ENCODE measurements at regions not wholly inside any gene's neighbourhood (a gene's known extent, or its start where the extent isn't known, plus 50 kb on each side); places are given as distances from the start of the nearest gene placed in this dataset.
A peak's percentile ranks its signal among the peaks of the same experiment; 100 is the strongest.

DNA sequence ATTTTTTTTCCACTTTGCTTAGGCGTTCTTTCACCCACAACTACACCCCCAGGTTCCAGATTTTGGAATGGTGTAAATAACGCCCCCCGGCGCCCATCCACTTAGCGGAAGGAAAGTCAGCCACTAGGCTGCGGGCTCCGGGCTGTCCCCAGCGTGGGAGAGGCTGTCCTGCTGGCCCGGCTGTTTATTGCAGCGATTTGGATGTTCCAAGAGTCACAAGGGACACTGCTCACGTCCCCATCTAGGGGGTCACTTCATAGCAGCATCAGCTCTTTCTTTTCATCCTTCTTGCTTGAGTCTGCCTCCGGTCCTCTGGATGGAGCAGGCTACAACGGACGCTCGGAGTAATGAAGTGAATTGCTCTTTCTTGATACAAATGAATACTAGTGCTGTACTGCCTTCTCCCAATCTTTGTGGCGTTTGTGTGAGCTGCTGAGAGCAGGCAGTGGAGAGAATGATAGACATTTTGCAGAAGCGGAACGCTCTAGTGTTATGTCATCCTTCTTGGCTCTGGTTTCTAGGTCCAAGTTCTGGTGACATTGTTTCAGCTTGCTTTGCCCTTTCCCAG is 50.7 kb upstream of the PAIP2B start:
- no peak for TF ChIP-seq CREB1 (IDR thresholded peaks at IDR 0.05; ENCODE audit: low read depth)
- no peak for TF ChIP-seq RAD21 (IDR thresholded peaks at IDR 0.05; ENCODE audit: low read depth)
- TF ChIP-seq FOXM1 (IDR thresholded peaks at IDR 0.05; ENCODE audit: borderline replicate concordance, low read depth) = no peak
- no peak for TF ChIP-seq EGR1 (IDR thresholded peaks at IDR 0.05)
- no peak for TF ChIP-seq YY1 (IDR thresholded peaks at IDR 0.05; ENCODE audit: low read depth)
- no peak for TF ChIP-seq TEAD4 (IDR thresholded peaks at IDR 0.05)
- TF ChIP-seq, protein P1, sequence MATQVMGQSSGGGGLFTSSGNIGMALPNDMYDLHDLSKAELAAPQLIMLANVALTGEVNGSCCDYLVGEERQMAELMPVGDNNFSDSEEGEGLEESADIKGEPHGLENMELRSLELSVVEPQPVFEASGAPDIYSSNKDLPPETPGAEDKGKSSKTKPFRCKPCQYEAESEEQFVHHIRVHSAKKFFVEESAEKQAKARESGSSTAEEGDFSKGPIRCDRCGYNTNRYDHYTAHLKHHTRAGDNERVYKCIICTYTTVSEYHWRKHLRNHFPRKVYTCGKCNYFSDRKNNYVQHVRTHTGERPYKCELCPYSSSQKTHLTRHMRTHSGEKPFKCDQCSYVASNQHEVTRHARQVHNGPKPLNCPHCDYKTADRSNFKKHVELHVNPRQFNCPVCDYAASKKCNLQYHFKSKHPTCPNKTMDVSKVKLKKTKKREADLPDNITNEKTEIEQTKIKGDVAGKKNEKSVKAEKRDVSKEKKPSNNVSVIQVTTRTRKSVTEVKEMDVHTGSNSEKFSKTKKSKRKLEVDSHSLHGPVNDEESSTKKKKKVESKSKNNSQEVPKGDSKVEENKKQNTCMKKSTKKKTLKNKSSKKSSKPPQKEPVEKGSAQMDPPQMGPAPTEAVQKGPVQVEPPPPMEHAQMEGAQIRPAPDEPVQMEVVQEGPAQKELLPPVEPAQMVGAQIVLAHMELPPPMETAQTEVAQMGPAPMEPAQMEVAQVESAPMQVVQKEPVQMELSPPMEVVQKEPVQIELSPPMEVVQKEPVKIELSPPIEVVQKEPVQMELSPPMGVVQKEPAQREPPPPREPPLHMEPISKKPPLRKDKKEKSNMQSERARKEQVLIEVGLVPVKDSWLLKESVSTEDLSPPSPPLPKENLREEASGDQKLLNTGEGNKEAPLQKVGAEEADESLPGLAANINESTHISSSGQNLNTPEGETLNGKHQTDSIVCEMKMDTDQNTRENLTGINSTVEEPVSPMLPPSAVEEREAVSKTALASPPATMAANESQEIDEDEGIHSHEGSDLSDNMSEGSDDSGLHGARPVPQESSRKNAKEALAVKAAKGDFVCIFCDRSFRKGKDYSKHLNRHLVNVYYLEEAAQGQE (IDR thresholded peaks at IDR 0.05; ENCODE audit: low read depth) = no peak
- no peak for TF ChIP-seq CEBPB (IDR thresholded peaks at IDR 0.05)
- no peak for TF ChIP-seq EP300 (IDR thresholded peaks at IDR 0.05; ENCODE audit: borderline replicate concordance)
- no peak for TF ChIP-seq TAF1 (IDR thresholded peaks at IDR 0.05; ENCODE audit: low read depth)

DNA sequence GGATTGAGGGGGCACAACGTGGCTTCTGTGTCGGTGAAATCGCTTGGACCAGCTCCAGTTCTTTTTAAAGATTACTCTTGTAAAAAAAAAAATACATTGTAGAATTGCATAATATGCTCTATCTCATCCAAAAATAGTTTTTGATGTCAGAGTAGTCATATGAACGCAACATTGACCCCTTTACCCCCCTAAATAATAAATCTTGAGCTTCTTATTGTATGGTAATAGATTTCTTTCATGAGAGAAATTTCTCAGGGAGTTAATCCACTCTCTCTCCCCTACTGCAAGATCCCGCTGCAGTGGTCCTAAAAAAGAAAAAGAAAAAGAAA is 50.2 kb upstream of the PAIP2B start:
- TF ChIP-seq TEAD4 (IDR thresholded peaks at IDR 0.05) (no peak), FOXM1 (IDR thresholded peaks at IDR 0.05; ENCODE audit: borderline replicate concordance, low read depth) (no peak), RAD21 (IDR thresholded peaks at IDR 0.05; ENCODE audit: low read depth) (no peak), NFIC (IDR thresholded peaks at IDR 0.05) (no peak), EP300 (IDR thresholded peaks at IDR 0.05; ENCODE audit: borderline replicate concordance) (no peak), EGR1 (IDR thresholded peaks at IDR 0.05) (no peak), ZBTB7A (IDR thresholded peaks at IDR 0.05; ENCODE audit: low read depth) (no peak), CEBPB (IDR thresholded peaks at IDR 0.05) (no peak), TAF1 (IDR thresholded peaks at IDR 0.05; ENCODE audit: low read depth) (no peak), TCF12 (IDR thresholded peaks at IDR 0.05; ENCODE audit: low read depth) (no peak), YY1 (IDR thresholded peaks at IDR 0.05; ENCODE audit: low read depth) (no peak), CREB1 (IDR thresholded peaks at IDR 0.05; ENCODE audit: low read depth) (no peak)
- TF ChIP-seq, protein P2, sequence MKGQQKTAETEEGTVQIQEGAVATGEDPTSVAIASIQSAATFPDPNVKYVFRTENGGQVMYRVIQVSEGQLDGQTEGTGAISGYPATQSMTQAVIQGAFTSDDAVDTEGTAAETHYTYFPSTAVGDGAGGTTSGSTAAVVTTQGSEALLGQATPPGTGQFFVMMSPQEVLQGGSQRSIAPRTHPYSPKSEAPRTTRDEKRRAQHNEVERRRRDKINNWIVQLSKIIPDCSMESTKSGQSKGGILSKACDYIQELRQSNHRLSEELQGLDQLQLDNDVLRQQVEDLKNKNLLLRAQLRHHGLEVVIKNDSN (IDR thresholded peaks at IDR 0.05) = no peak
- TF ChIP-seq, protein P3, sequence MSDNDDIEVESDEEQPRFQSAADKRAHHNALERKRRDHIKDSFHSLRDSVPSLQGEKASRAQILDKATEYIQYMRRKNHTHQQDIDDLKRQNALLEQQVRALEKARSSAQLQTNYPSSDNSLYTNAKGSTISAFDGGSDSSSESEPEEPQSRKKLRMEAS (IDR thresholded peaks at IDR 0.05) = no peak
- TF ChIP-seq, protein P1 (IDR thresholded peaks at IDR 0.05; ENCODE audit: low read depth) = no peak

DNA sequence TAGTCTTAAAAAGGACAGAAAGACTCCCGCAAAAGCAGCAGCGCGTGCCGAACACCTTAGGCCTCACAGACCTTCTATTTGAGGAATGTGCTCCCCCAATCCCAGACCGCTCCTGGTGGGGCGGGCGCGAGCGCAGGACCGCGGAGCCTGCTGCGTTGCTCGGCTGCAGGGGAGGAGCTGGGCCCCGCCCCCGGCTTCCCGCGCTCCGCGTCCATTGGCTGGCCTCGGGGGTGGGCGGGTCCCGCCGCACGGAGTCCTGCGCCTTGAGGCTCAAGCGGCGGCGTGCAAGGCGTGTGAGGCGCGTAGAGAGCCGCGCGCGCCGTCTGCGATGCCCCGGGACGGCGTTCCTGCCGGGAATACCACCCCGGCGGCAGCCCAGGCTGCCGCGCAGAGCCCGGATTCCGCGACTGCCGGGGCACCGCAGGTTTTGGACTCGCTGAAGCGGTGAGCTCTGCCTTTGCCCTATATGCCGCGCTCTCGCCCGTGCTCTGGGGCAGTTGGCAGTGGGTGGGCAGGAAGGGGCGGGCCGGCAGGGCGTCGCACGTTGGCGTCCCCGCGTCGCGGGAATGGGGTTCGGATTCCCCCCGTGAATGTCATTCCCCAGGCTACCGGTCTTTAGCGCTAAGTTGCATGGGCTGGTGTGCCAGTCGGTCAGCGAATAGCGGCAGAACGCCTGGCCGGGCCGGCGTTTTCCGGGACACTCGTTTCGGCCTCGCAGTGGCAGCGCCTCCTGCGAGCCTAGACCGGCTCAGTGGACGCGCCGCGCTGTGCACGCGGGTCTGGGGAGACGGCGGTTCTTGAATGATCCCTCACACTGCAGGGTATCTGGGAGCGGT is 49.6 kb upstream of the PAIP2B start:
- TF ChIP-seq, protein P3 (IDR thresholded peaks at IDR 0.05) = peak; percentile 96
- TF ChIP-seq, protein P1 (IDR thresholded peaks at IDR 0.05; ENCODE audit: low read depth) = no peak
- TF ChIP-seq TEAD4 (IDR thresholded peaks at IDR 0.05) (peak; percentile 42), FOXM1 (IDR thresholded peaks at IDR 0.05; ENCODE audit: borderline replicate concordance, low read depth) (no peak), YY1 (IDR thresholded peaks at IDR 0.05; ENCODE audit: low read depth) (no peak), CEBPB (IDR thresholded peaks at IDR 0.05) (no peak), EP300 (IDR thresholded peaks at IDR 0.05; ENCODE audit: borderline replicate concordance) (no peak), TAF1 (IDR thresholded peaks at IDR 0.05; ENCODE audit: low read depth) (no peak), RAD21 (IDR thresholded peaks at IDR 0.05; ENCODE audit: low read depth) (no peak), NFIC (IDR thresholded peaks at IDR 0.05) (no peak), ZBTB7A (IDR thresholded peaks at IDR 0.05; ENCODE audit: low read depth) (peak; percentile 50; the same call in 1 of the 2 replicates), TCF12 (IDR thresholded peaks at IDR 0.05; ENCODE audit: low read depth) (no peak; the same call in 1 of the 2 replicates), EGR1 (IDR thresholded peaks at IDR 0.05) (0 out of 2 replicates have a peak, but pooled peaks have one; percentile 12), CREB1 (IDR thresholded peaks at IDR 0.05; ENCODE audit: low read depth) (no peak)
- TF ChIP-seq, protein P2 (IDR thresholded peaks at IDR 0.05) = no peak
